Brain microvascular endothelial cell (primary cell): ENCODE measurements at regions not wholly inside any gene's neighbourhood (a gene's known extent, or its start where the extent isn't known, plus 50 kb on each side); places are given as distances from the start of the nearest gene placed in this dataset.

Experiments used
- DNase-seq: peaks from one replicate; pipeline ENCODE4 v3.0.0-alpha.2; 2020
- H3K27ac ChIP-seq: fragments of 250-450 bp; sonication (Bioruptor Pico); 2 replicates; pipeline ENCODE4 v1.5.1; 2020; ENCODE audit warnings: mild to moderate bottlenecking, moderate library complexity
- H3K27me3 ChIP-seq: fragments of 250-450 bp; sonication (Bioruptor Pico); replicated peaks from 2 replicates; pipeline ENCODE4 v1.5.1; 2020; ENCODE audit warnings: mild to moderate bottlenecking
- H3K36me3 ChIP-seq: fragments of 250-450 bp; sonication (Bioruptor Pico); replicated peaks from 2 replicates; pipeline ENCODE4 v1.5.1; 2020; ENCODE audit warnings: mild to moderate bottlenecking
- H3K4me3 ChIP-seq: 2 replicates; pipeline ENCODE4 v1.5.1; 2011; ENCODE audit warnings: low read depth, mild to moderate bottlenecking, control low read depth, low read length, moderate library complexity
- in situ Hi-C: cut with HindIII; loops from 2 replicates; pipeline ENCODE4 v1.10.0; 2017; ENCODE audit warnings: low sequenced_read_pairs, low pct_ligation_motif_present
- TF ChIP-seq, protein P1 (sequence below): IDR thresholded peaks from 2 replicates; pipeline ENCODE4 v1.5.1; 2011; ENCODE audit warnings: low read depth, mild to moderate bottlenecking, moderate library complexity, low read length, control low read depth, inconsistent platforms; ENCODE audit errors: missing control alignments

DNA sequence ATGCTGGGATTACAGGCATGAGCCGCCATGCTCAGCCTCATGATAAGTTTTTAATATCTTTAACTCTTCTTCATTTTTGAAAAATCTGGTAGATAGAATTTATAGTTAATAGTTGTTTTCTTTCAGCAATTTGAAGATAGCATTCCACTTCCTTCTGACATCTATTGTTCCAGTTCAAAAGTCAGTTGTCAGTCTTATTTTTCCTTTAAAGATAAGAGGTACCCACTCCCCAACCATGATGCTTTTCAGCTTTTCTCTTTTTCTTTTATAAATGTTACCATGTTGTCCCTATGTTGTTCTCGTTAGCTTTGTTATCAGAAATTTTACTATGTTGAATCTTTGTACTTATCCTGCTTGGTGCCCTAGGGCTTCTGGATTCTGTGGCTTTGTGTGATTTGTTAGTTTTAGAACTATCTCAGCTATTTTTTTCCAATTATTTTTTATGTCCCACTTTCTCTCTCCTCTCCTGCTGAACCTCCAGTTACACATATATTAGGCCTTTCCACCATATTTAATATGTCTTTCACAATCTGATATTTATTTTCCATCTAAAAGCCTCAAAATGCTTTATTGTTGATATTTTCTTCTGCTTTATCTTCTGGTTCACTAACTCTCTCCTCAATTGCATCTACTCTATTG, 181.6 kb upstream of the FOXN3 start:
- Histone ChIP-seq H3K4me3 (no peak overlapping the region), H3K27ac (no peak overlapping the region), H3K27me3 (no peaks in the 10 kb centered on the region), H3K36me3 (no peaks in the 10 kb centered on the region)
- TF ChIP-seq, protein P1, sequence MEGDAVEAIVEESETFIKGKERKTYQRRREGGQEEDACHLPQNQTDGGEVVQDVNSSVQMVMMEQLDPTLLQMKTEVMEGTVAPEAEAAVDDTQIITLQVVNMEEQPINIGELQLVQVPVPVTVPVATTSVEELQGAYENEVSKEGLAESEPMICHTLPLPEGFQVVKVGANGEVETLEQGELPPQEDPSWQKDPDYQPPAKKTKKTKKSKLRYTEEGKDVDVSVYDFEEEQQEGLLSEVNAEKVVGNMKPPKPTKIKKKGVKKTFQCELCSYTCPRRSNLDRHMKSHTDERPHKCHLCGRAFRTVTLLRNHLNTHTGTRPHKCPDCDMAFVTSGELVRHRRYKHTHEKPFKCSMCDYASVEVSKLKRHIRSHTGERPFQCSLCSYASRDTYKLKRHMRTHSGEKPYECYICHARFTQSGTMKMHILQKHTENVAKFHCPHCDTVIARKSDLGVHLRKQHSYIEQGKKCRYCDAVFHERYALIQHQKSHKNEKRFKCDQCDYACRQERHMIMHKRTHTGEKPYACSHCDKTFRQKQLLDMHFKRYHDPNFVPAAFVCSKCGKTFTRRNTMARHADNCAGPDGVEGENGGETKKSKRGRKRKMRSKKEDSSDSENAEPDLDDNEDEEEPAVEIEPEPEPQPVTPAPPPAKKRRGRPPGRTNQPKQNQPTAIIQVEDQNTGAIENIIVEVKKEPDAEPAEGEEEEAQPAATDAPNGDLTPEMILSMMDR, result no peak
- in situ Hi-C loops, result no loop called here
- DNase-seq, result no peak

DNA sequence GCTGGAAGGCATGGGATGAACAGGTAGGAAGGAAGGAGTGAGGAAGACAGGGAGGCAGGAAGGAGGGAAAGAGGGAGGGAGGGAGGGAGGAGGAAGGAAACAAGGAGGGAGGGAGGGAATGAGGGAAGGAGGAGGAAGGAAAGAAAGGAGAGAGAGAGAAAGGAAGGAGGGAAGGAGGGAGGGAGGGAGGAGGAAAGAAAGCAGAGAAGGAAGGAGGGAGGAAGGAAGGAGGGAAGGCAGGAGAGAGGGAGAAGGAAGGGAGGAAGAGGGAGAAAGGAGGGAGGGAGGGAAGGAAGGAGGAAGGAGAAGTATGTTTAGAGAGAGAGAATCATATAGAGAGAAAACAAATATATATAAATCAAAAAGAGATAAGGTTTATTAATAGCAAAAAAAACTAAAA, 175.9 kb upstream of the FOXN3 start:
- Histone ChIP-seq H3K36me3 (no peaks in the 10 kb centered on the region), H3K27ac (no peak overlapping the region), H3K4me3 (no peak overlapping the region), H3K27me3 (no peaks in the 10 kb centered on the region)
- in situ Hi-C loops, result no loop called here
- TF ChIP-seq, protein P1, result no peak
- no peak for DNase-seq

DNA sequence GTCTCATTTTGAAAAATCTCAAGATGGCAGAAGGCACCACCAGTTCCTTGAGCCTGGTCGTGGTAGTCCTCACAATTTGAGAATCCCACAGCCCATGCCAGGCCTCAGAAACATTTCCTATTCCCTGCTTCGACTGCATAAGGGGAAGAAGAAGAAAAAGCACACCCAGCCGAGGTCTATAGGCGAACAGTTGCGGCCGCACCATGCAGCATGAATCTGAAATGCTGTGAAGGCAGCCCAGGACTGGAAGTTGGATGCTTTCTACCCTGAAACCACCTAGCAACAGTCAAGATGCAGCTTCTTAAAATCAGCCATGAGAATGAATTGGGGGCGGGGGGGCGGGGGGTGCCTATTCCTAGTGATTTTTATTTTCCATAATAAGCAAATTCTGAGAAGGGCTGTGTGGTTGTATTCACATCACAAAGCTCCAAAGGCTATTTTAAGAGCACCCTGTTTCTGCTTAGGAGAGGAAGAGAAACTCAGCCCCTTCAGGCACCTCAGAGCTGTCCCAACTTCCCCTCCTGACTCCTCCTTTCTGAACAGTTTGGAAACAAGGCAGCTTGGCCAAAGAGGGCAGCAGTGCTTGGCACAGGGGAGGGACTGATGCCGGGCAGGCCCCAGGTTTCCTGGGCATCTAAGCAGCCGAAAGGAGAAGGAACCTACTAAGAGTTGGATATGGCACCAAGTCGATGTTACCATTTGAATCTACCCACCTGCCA, 172.5 kb upstream of the FOXN3 start:
- Histone ChIP-seq H3K4me3 (no peak overlapping the region), H3K36me3 (no peaks in the 10 kb centered on the region), H3K27ac (no peak overlapping the region), H3K27me3 (no peaks in the 10 kb centered on the region)
- no peak for DNase-seq
- TF ChIP-seq, protein P1, result no peak
- in situ Hi-C loops, result no loop called here

DNA sequence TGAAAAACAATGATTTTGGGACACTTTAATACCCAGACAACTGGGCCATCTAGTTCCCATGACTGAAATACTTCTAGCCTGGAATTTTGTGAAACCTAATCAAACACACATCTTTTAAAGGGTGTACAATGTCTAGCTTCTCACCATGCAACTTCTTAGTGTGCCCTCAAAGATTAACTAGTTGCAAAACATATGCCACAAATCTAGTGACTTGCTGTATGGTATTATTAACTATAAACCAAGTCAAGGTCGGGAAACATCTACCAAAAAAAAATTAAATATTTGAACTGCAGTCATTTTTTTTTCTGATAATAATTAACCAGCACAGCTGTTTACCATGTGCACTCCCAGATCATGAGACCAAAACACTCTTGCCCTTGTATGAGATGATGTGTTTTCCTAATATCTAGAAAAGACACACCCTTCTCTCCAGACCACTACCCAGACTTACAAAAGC, 171.8 kb upstream of the FOXN3 start:
- Histone ChIP-seq H3K36me3 (no peaks in the 10 kb centered on the region), H3K27ac (no peak overlapping the region), H3K27me3 (no peaks in the 10 kb centered on the region), H3K4me3 (no peak overlapping the region)
- no peak for DNase-seq
- in situ Hi-C loops, result no loop called here
- TF ChIP-seq, protein P1, result no peak

DNA sequence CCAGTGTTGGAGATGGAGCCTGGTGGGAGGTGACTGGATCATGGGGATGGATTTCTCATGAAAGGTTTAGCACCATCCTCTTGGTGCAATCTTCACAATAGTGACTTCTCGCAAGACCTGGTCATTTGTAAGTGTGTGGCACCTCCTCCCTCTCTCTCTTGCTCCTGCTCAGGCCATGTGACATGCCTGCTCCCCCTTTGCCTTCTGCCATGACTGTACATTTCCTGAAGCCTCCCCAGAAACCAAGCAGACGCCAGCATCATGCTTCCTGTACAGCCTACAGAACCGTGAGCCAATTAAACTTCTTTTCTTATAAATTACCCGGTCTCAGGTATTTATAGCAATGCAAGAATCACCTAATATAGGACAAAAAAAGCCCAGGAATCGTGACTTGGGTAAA, 171.0 kb upstream of the FOXN3 start:
- in situ Hi-C loops, result no loop called here
- no peak for DNase-seq

More for the DNA sequence above, 171.0 kb upstream of the FOXN3 start:
- H3K36me3 ChIP-seq, result no peaks in the 10 kb centered on the region
- TF ChIP-seq, protein P1, result no peak
- H3K27me3 ChIP-seq, result no peaks in the 10 kb centered on the region
- H3K27ac ChIP-seq, result no peak overlapping the region
- no peak overlapping the region for H3K4me3 ChIP-seq
